SK-N-SH (cell line): ENCODE measurements at regions not wholly inside any gene's neighbourhood (a gene's known extent, or its start where the extent isn't known, plus 50 kb on each side); places are given as distances from the start of the nearest gene placed in this dataset.
A peak's percentile ranks its signal among the peaks of the same experiment; 100 is the strongest.

Experiments used
- CTCF ChIA-PET: fragments of 300-600, 350-600 bp; formaldehyde crosslinking; extraction: SDS; loops from one replicate; lab custom pipeline; 2021; lab: Yijun Ruan, JAX
- POLR2A ChIA-PET: fragments of 350-600 bp; sonication (Branson Sonifier 250); formaldehyde crosslinking; extraction: SDS; loops from one replicate; lab custom pipeline; 2020; ENCODE audit warnings: antibody characterized with exemption, inconsistent platforms; lab: Yijun Ruan, JAX
- DNase-seq: peaks from one replicate; pipeline ENCODE4 v3.0.0; 2012
- H2AFZ ChIP-seq: fragments of 200-600 bp; sonication (generic); 2 replicates; pipeline ENCODE4 v1.8.1; 2016; ENCODE audit warnings: antibody characterized with exemption, mild to moderate bottlenecking, low read depth
- H3F3A ChIP-seq: fragments of 200-600 bp; sonication (generic); replicated peaks from 2 replicates; pipeline ENCODE3; 2016; ENCODE audit warnings: antibody characterized with exemption, mild to moderate bottlenecking; ENCODE audit not compliant: insufficient read depth
- H3K27ac ChIP-seq, 2 experiments: fragments of 200-500 bp in 1 of 2; fragments of 200-600 bp in 1 of 2; sonication (Bioruptor generic) in 1 of 2; sonication (generic), shearing (Covaris generic) in 1 of 2; 2 replicates each; pipeline versions ENCODE4 v1.5.1 to v1.6.1; 2014 to 2016; ENCODE audit warnings: low read depth in 2 of 2, inconsistent platforms in 1 of 2, low read length in 1 of 2, mild to moderate bottlenecking in 1 of 2, mixed read lengths in 1 of 2
- H3K27me3 ChIP-seq: fragments of 200-600 bp; sonication (generic), shearing (Covaris generic); 2 replicates; pipeline ENCODE4 v1.6.1; 2016; ENCODE audit warnings: mixed run types; ENCODE audit not compliant: insufficient read depth
- H3K36me3 ChIP-seq, 2 experiments: fragments of 200-500 bp in 1 of 2; fragments of 200-600 bp in 1 of 2; sonication (Bioruptor generic) in 1 of 2; sonication (generic) in 1 of 2; replicated peaks in 1 of 2; 2 replicates each; pipeline versions ENCODE3 to v1.5.1; 2014 to 2016; ENCODE audit warnings: low read length in 1 of 2, mild to moderate bottlenecking in 1 of 2; ENCODE audit not compliant: insufficient read depth in 2 of 2, control insufficient read depth in 1 of 2
- H3K4me1 ChIP-seq, 2 experiments: fragments of 200-500 bp in 1 of 2; fragments of 200-600 bp in 1 of 2; sonication (Bioruptor generic) in 1 of 2; sonication (generic), shearing (Covaris generic) in 1 of 2; 2 replicates each; pipeline versions ENCODE4 v1.5.1 to v1.6.1; 2014 to 2016; ENCODE audit warnings: low read depth in 1 of 2, low read length in 1 of 2, mixed run types in 1 of 2; ENCODE audit not compliant: insufficient read depth in 2 of 2, control insufficient read depth in 1 of 2
- H3K4me2 ChIP-seq: fragments of 200-600 bp; sonication (generic), shearing (Covaris generic); 2 replicates; pipeline ENCODE4 v1.6.1; 2017; ENCODE audit warnings: mixed run types
- H3K4me3 ChIP-seq, 2 experiments: fragments of 200-500 bp in 1 of 2; fragments of 200-600 bp in 1 of 2; sonication (Bioruptor generic) in 1 of 2; sonication (generic), shearing (Covaris generic) in 1 of 2; 2 replicates each; pipeline versions ENCODE4 v1.5.1 to v1.8.1; 2014 to 2016; ENCODE audit warnings: low read depth in 2 of 2, inconsistent platforms in 1 of 2, low read length in 1 of 2, mild to moderate bottlenecking in 1 of 2, mixed read lengths in 1 of 2, moderate library complexity in 1 of 2
- H3K79me2 ChIP-seq: fragments of 200-600 bp; sonication (generic); 2 replicates; pipeline ENCODE4 v1.8.1; 2017; ENCODE audit warnings: mild to moderate bottlenecking; ENCODE audit not compliant: insufficient read depth
- H3K9ac ChIP-seq: fragments of 200-600 bp; sonication (generic); 2 replicates; pipeline ENCODE4 v1.6.1; 2017; ENCODE audit warnings: mixed run types
- H3K9me2 ChIP-seq: fragments of 200-600 bp; sonication (generic); 2 replicates; pipeline ENCODE4 v1.6.1; 2017; ENCODE audit warnings: mixed run types
- H3K9me3 ChIP-seq: fragments of 200-600 bp; sonication (generic); 2 replicates; pipeline ENCODE4 v1.6.1; 2017; ENCODE audit warnings: mixed run types, mild to moderate bottlenecking, moderate library complexity
- H4K20me1 ChIP-seq: fragments of 200-600 bp; sonication (generic); 2 replicates; pipeline ENCODE4 v1.6.1; 2017; ENCODE audit warnings: mild to moderate bottlenecking, mixed run types; ENCODE audit not compliant: insufficient read depth
- CTCF ChIP-seq: fragments of 200-600 bp; sonication (generic); IDR thresholded peaks from 2 replicates; pipeline ENCODE4 v1.6.1; 2017; ENCODE audit warnings: antibody characterized with exemption, mild to moderate bottlenecking, moderate library complexity
- ELF1 ChIP-seq: IDR thresholded peaks from 2 replicates; pipeline ENCODE4 v1.4.0; 2012
- EP300 ChIP-seq, 2 experiments: IDR thresholded peaks; 2 replicates each; pipeline versions ENCODE4 v1.4.0 to v1.6.1; 2012; ENCODE audit warnings: borderline replicate concordance in 1 of 2, low read depth in 1 of 2, low read length in 1 of 2
- FOSL2 ChIP-seq: IDR thresholded peaks from 2 replicates; pipeline ENCODE4 v1.4.0; 2012; ENCODE audit warnings: low read depth, mild to moderate bottlenecking, moderate library complexity, borderline replicate concordance
- FOXJ3 ChIP-seq: sonication (generic); formaldehyde crosslinking; IDR thresholded peaks from 2 replicates; pipeline ENCODE4 v1.5.1; 2020; ENCODE audit warnings: mild to moderate bottlenecking, missing genetic modification reagents
- FOXM1 ChIP-seq: IDR thresholded peaks from 2 replicates; pipeline ENCODE4 v1.4.0; 2012; ENCODE audit warnings: low read depth, mild to moderate bottlenecking
- MEF2A ChIP-seq: IDR thresholded peaks from 2 replicates; pipeline ENCODE4 v1.4.0; 2012; ENCODE audit warnings: low read depth, borderline replicate concordance
- NFIC ChIP-seq: IDR thresholded peaks from 2 replicates; pipeline ENCODE4 v1.4.0; 2012; ENCODE audit warnings: borderline replicate concordance
- NRF1 ChIP-seq: IDR thresholded peaks from 2 replicates; pipeline ENCODE4 v1.6.1; 2012; ENCODE audit warnings: low read depth, mild to moderate bottlenecking, low read length
- PBX3 ChIP-seq: IDR thresholded peaks from 2 replicates; pipeline ENCODE4; 2012
- POLR2AphosphoS5 ChIP-seq: IDR thresholded peaks from 2 replicates; pipeline ENCODE4 v1.6.1; 2012; ENCODE audit warnings: low read depth, low read length
- RAD21 ChIP-seq: IDR thresholded peaks from 2 replicates; pipeline ENCODE4 v1.6.1; 2012; ENCODE audit warnings: mild to moderate bottlenecking, low read length
- REST ChIP-seq: IDR thresholded peaks from 2 replicates; pipeline ENCODE4 v1.6.1; 2012; ENCODE audit warnings: mild to moderate bottlenecking, low read depth, low read length, moderate library complexity
- SIN3A ChIP-seq: IDR thresholded peaks from 2 replicates; pipeline ENCODE4 v1.6.1; 2012; ENCODE audit warnings: low read depth, mild to moderate bottlenecking, low read length, moderate library complexity, borderline replicate concordance
- SMC3 ChIP-seq: IDR thresholded peaks from 2 replicates; pipeline ENCODE4 v1.6.1; 2012; ENCODE audit warnings: low read depth, low read length, improper control_type of control experiment
- TAF1 ChIP-seq: IDR thresholded peaks from 2 replicates; pipeline ENCODE4 v1.6.1; 2012; ENCODE audit warnings: low read depth, mild to moderate bottlenecking, low read length, moderate library complexity, borderline replicate concordance
- TEAD4 ChIP-seq: IDR thresholded peaks from 2 replicates; pipeline ENCODE4 v1.4.0; 2012; ENCODE audit warnings: mild to moderate bottlenecking, borderline replicate concordance; ENCODE audit not compliant: insufficient read depth
- WGBS: methylation state at CpG from one replicate; pipeline ENCODE4 v1.1.6; 2017; ENCODE audit warnings: low lambda C conversion rate; 5-methylcytosine and 5-hydroxymethylcytosine counted together
- TF ChIP-seq, protein P1 (sequence below): fragments of 150-350 bp; IDR thresholded peaks from 2 replicates; pipeline ENCODE4 v1.6.1; 2016; ENCODE audit warnings: mild to moderate bottlenecking, low read depth, low read length

GRCh38 chr11:80727315-80727714 lies 1286.5 kb upstream of the TENM4 start:
- Histone ChIP-seq H3K36me3 (no peaks in the 10 kb centered on the region), H3K9me2 (no peaks in the 10 kb centered on the region), H3F3A (no peaks in the 10 kb centered on the region), H3K79me2 (no peaks in the 10 kb centered on the region), H3K4me2 (no peak overlapping the region), H3K4me3 (no peak overlapping the region; a peak in 1 of 4 replicates), H3K4me1 (no peaks in the 10 kb centered on the region), H3K9me3 (no peaks in the 10 kb centered on the region), H3K27me3 (no peaks in the 10 kb centered on the region), H3K9ac (no peak overlapping the region), H3K27ac (no peak overlapping the region), H4K20me1 (no peaks in the 10 kb centered on the region), H2AFZ (no peak overlapping the region; the same call in 1 of the 2 replicates)
- TF ChIP-seq FOXM1 (no peak), SMC3 (peak; percentile 17; the same call in 1 of the 2 replicates), MEF2A (no peak), RAD21 (peak; percentile 35; the same call in 1 of the 2 replicates), ELF1 (no peak), POLR2AphosphoS5 (no peak), NFIC (no peak), FOSL2 (no peak), CTCF (peak; percentile 26; the same call in 1 of the 2 replicates), SIN3A (no peak), FOXJ3 (CRISPR knock-in tag) (no peak)
- WGBS, result 17% methylated on average over 3 of the region's 3 CpGs
- DNase-seq, result no peak
- ChIA-PET POLR2A (no interaction called here), CTCF (no interaction called here)

GRCh38 chr11:80726236-80726635 lies 1285.4 kb upstream of the TENM4 start:
- Histone ChIP-seq H3K4me1 (no peaks in the 10 kb centered on the region), H3K9me3 (no peaks in the 10 kb centered on the region), H2AFZ (no peak overlapping the region), H3K9ac (no peak overlapping the region), H3F3A (no peaks in the 10 kb centered on the region), H3K9me2 (no peaks in the 10 kb centered on the region), H3K79me2 (no peaks in the 10 kb centered on the region), H4K20me1 (no peaks in the 10 kb centered on the region), H3K36me3 (no peaks in the 10 kb centered on the region), H3K4me2 (no peak overlapping the region), H3K27ac (no peak overlapping the region), H3K27me3 (no peaks in the 10 kb centered on the region), H3K4me3 (no peak overlapping the region)
- POLR2A ChIA-PET, result no interaction called here
- no peak for DNase-seq
- CTCF ChIA-PET, result no interaction called here
- TF ChIP-seq EP300 (IDR thresholded peaks at IDR 0.05; ENCODE audit: borderline replicate concordance in 1 of 2, low read depth in 1 of 2, low read length in 1 of 2), result no peak
- TF ChIP-seq, protein P1, sequence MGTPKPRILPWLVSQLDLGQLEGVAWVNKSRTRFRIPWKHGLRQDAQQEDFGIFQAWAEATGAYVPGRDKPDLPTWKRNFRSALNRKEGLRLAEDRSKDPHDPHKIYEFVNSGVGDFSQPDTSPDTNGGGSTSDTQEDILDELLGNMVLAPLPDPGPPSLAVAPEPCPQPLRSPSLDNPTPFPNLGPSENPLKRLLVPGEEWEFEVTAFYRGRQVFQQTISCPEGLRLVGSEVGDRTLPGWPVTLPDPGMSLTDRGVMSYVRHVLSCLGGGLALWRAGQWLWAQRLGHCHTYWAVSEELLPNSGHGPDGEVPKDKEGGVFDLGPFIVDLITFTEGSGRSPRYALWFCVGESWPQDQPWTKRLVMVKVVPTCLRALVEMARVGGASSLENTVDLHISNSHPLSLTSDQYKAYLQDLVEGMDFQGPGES, result no peak
- no peak for TF ChIP-seq TAF1
- TF ChIP-seq CTCF, result no peak
- TF ChIP-seq REST, result no peak
- no peak for TF ChIP-seq TEAD4
- no peak for TF ChIP-seq POLR2AphosphoS5
- TF ChIP-seq NRF1, result no peak
- TF ChIP-seq PBX3, result no peak
- no peak for TF ChIP-seq MEF2A
